ENCODE measurements at regions not wholly inside any gene's neighbourhood (a gene's known extent, or its start where the extent isn't known, plus 50 kb on each side); places are given as distances from the start of the nearest gene placed in this dataset.

GRCh38 chr2:168378960-168379669, 77.0 kb upstream of the CERS6 start:
- no peak for TF ChIP-seq CTCF (IDR thresholded peaks at IDR 0.05)
- TF ChIP-seq TCF7L2 (IDR thresholded peaks at IDR 0.05; ENCODE audit: low read depth, low read length): no peak
- no peak for TF ChIP-seq POLR2AphosphoS5 (IDR thresholded peaks at IDR 0.05; ENCODE audit: low read depth, low read length)
- TF ChIP-seq SIN3A (IDR thresholded peaks at IDR 0.05; ENCODE audit: borderline replicate concordance, insufficient read depth, low read depth, low read length): no peak
- TF ChIP-seq REST (IDR thresholded peaks at IDR 0.05; ENCODE audit: insufficient read depth in 1 of 2, low read depth in 2 of 2, low read length in 1 of 2): no peak

GRCh38 chr2:168380500-168380899, 75.6 kb upstream of the CERS6 start:
- no TSS peak for BruUV-seq (replicated peaks)
- POLR2A ChIA-PET: no interaction called here
- Histone ChIP-seq H3K9me3 (ENCODE audit: control insufficient read depth, insufficient read depth, low read depth, low read length) (no peaks in the 10 kb centered on the region), H3K4me3 (ENCODE audit: low read depth in 2 of 2, low read length in 2 of 2) (no peak overlapping the region), H3K4me1 (ENCODE audit: control insufficient read depth, insufficient read depth, low read length) (no peaks in the 10 kb centered on the region), H3K36me3 (ENCODE audit: control insufficient read depth, insufficient read depth, low read length) (no peaks in the 10 kb centered on the region), H3K27me3 (ENCODE audit: control insufficient read depth, insufficient read depth, low read length) (no peaks in the 10 kb centered on the region), H3K27ac (ENCODE audit: low read length) (no peak overlapping the region)
- no peak for DNase-seq (ENCODE audit: low read depth, low spot score)
- intact Hi-C loops (cut with micrococcal nuclease; ENCODE audit: unreplicated experiment): no loop called here
- CTCF ChIA-PET: no interaction called here
- ATAC-seq: no peak
- in situ Hi-C loops (cut with HindIII; ENCODE audit: low pct_unique_long_range_greater_than_20kb, low sequenced_read_pairs): no loop called here
- no peak for TF ChIP-seq REST (IDR thresholded peaks at IDR 0.05; ENCODE audit: insufficient read depth in 1 of 2, low read depth in 2 of 2, low read length in 1 of 2)
- TF ChIP-seq TCF7L2 (IDR thresholded peaks at IDR 0.05; ENCODE audit: low read depth, low read length): no peak
- no peak for TF ChIP-seq POLR2AphosphoS5 (IDR thresholded peaks at IDR 0.05; ENCODE audit: low read depth, low read length)
- no peak for TF ChIP-seq CTCF (IDR thresholded peaks at IDR 0.05)
- TF ChIP-seq SIN3A (IDR thresholded peaks at IDR 0.05; ENCODE audit: borderline replicate concordance, insufficient read depth, low read depth, low read length): no peak

More at GRCh38 chr2:168378960-168379669, 77.0 kb upstream of the CERS6 start:
- intact Hi-C loops (cut with micrococcal nuclease; ENCODE audit: unreplicated experiment) (no loop called here), in situ Hi-C loops (cut with HindIII; ENCODE audit: low pct_unique_long_range_greater_than_20kb, low sequenced_read_pairs) (no loop called here)
- ATAC-seq (no peak), DNase-seq (ENCODE audit: low read depth, low spot score) (no peak)
- CTCF ChIA-PET: no interaction called here
- H3K4me1 ChIP-seq (ENCODE audit: control insufficient read depth, insufficient read depth, low read length): no peaks in the 10 kb centered on the region
- H3K4me3 ChIP-seq (ENCODE audit: low read depth in 2 of 2, low read length in 2 of 2): no peak overlapping the region
- no peaks in the 10 kb centered on the region for H3K9me3 ChIP-seq (ENCODE audit: control insufficient read depth, insufficient read depth, low read depth, low read length)
- no TSS peak for BruUV-seq (replicated peaks)
- no peak overlapping the region for H3K27ac ChIP-seq (ENCODE audit: low read length)
- POLR2A ChIA-PET: no interaction called here
- no peaks in the 10 kb centered on the region for H3K36me3 ChIP-seq (ENCODE audit: control insufficient read depth, insufficient read depth, low read length)
- H3K27me3 ChIP-seq (ENCODE audit: control insufficient read depth, insufficient read depth, low read length): no peaks in the 10 kb centered on the region

Data from Panc1 (cell line).